Pancreas (tissue), 10 donors: ENCODE measurements at regions not wholly inside any gene's neighbourhood (a gene's known extent, or its start where the extent isn't known, plus 50 kb on each side); places are given as distances from the start of the nearest gene placed in this dataset.

Experiments
- ATAC-seq, 4 donors: fragments of 200-7000 bp; cut with Tn5 transposase; one replicate each; pipeline versions ENCODE4 v1.8.0 to v1.9.1; 2020; ENCODE audit warnings: mild to moderate bottlenecking in 4 of 4, moderate library complexity in 4 of 4
- DNase-seq, 6 donors: peaks; one replicate each; pipeline ENCODE4 v3.0.0-alpha.2; 2020
- FAIRE-seq: peaks from 2 replicates; lab custom pipeline; 2012; peaks lifted over from hg19 to GRCh38; lab: Jason Lieb, UNC
- H3K27ac ChIP-seq, 4 donors: fragments of 200-600 bp; sonication (generic); 1 replicate in 3 of 4; 2 replicates in 1 of 4; pipeline versions ENCODE4 v1.5.0 to v1.8.0; 2020
- H3K27me3 ChIP-seq, 4 donors: fragments of 200-600 bp; one replicate each; pipeline ENCODE4 v1.8.0; 2021
- H3K36me3 ChIP-seq, 3 donors: fragments of 200-600 bp; sonication (generic) in 1 of 3; one replicate each; pipeline versions ENCODE4 v1.5.0 to v1.8.0; 2020 to 2021
- H3K4me1 ChIP-seq, 3 donors: fragments of 200-600 bp; one replicate each; pipeline ENCODE4 v1.8.0; 2021
- H3K4me3 ChIP-seq, 4 donors: fragments of 200-600 bp; sonication (generic) in 2 of 4; one replicate each; pipeline versions ENCODE4 v1.5.0 to v1.8.0; 2020 to 2021
- H3K9me3 ChIP-seq, 4 donors: fragments of 200-600 bp; one replicate each; pipeline ENCODE4 v1.8.0; 2021
- CTCF ChIP-seq, 4 donors: fragments of 200-600 bp; sonication (generic) in 3 of 4; IDR thresholded peaks; one replicate each; pipeline versions ENCODE4 v1.5.0 to v1.8.0; 2021; ENCODE audit warnings: antibody characterized with exemption in 4 of 4
- WGBS, 2 donors: extraction: QIAGEN DNeasy Blood & Tissue Kit; methylation state at CpG; one replicate each; pipeline ENCODE4 v1.1.7; 2013; 5-methylcytosine and 5-hydroxymethylcytosine counted together
- intact Hi-C, 3 donors: fragments of 100-400 bp; cut with DNase I; formaldehyde crosslinking; loops; one replicate each; pipeline versions ENCODE4 v1.11.1 to v1.14.2; 2022
- donor health status: healthy with polysubstance abuse.
- donor health status: DM: no; HTN: no; CAD: no; lungs with moderate emphysema.
- donor health status: DM: no; HTN: no; CAD: no.
- donor health status: control.
- donor health status: control.
- donor health status: Bipolar disorder and iron deficiency.
- donor health status: DM: yes; HTN: yes; CAD: no.
- donor health status: DM: no; HTN: no; CAD: no.
- donor health status: DM: no; HTN: no; CAD: no.
- donor health status: DM: yes; HTN: yes; CAD: no.

- Histone ChIP-seq H3K27me3 (no peaks in the 10 kb centered on the region), H3K9me3 (no peaks in the 10 kb centered on the region), H3K27ac (no peak overlapping the region), H3K4me3 (no peak overlapping the region), H3K4me1 (peaks cover 0 to 7% (median 0%) of the 10 kb centered on the region in 3 donors), H3K36me3 (no peaks in the 10 kb centered on the region)
- no peak for ATAC-seq
- FAIRE-seq: no peak
- intact Hi-C loops: no loop called here
- no peak for DNase-seq
- TF ChIP-seq CTCF (IDR thresholded peaks at IDR 0.05): no peak
- 97% methylated on average over 6 of the region's 6 CpGs for WGBS, 2 donors
Measured at GRCh38 chr3:23647706-23648258, 158.0 kb upstream of the UBE2E1 start.

- no peaks in the 10 kb centered on the region for H3K9me3 ChIP-seq
- ATAC-seq (peak; percentile 25 to 60 (median 56)), DNase-seq (no peak), FAIRE-seq (no peak)
- H3K27me3 ChIP-seq: no peaks in the 10 kb centered on the region
- H3K4me1 ChIP-seq: peaks cover 0 to 7% (median 0%) of the 10 kb centered on the region in 3 donors
- WGBS, 2 donors: 47 to 50% methylated on average over 5 of the region's 5 CpGs
- H3K27ac ChIP-seq: no peak overlapping the region
- intact Hi-C loops: no loop called here
- TF ChIP-seq CTCF (IDR thresholded peaks at IDR 0.05): no peak
- no peak overlapping the region for H3K4me3 ChIP-seq
- no peaks in the 10 kb centered on the region for H3K36me3 ChIP-seq
Measured at GRCh38 chr3:23648326-23648995, 157.3 kb upstream of the UBE2E1 start.

GRCh38 chr3:23648996-23649395 is 156.8 kb upstream of the UBE2E1 start:
- H3K36me3 ChIP-seq: no peaks in the 10 kb centered on the region
- H3K27ac ChIP-seq: no peak overlapping the region
- H3K27me3 ChIP-seq: no peaks in the 10 kb centered on the region
- 8 to 18% methylated on average over 4 of the region's 4 CpGs for WGBS, 2 donors
- FAIRE-seq (no peak), ATAC-seq (peak; percentile 88 to 97 (median 92)), DNase-seq (peak in 4 of 6 donors; percentile 45 to 71 (median 54))
- H3K4me3 ChIP-seq: no peak overlapping the region
- peaks cover 0 to 7% (median 0%) of the 10 kb centered on the region in 3 donors for H3K4me1 ChIP-seq
- no peak for TF ChIP-seq CTCF (IDR thresholded peaks at IDR 0.05)
- intact Hi-C loops: no loop called here
- no peaks in the 10 kb centered on the region for H3K9me3 ChIP-seq

GRCh38 chr3:23649448-23649847 is 156.3 kb upstream of the UBE2E1 start:
- H3K9me3 ChIP-seq: no peaks in the 10 kb centered on the region
- no peak overlapping the region for H3K27ac ChIP-seq
- FAIRE-seq: no peak
- H3K4me3 ChIP-seq: no peak overlapping the region
- no peaks in the 10 kb centered on the region for H3K27me3 ChIP-seq
- intact Hi-C loops: no loop called here
- peaks cover 0 to 7% (median 0%) of the 10 kb centered on the region in 3 donors for H3K4me1 ChIP-seq
- H3K36me3 ChIP-seq: no peaks in the 10 kb centered on the region
- TF ChIP-seq CTCF (IDR thresholded peaks at IDR 0.05): no peak
- ATAC-seq: no peak
- DNase-seq: no peak
- 45% methylated on average over 3 of the region's 3 CpGs for WGBS, 2 donors
